GM10266 (cell line): ENCODE measurements at regions not wholly inside any gene's neighbourhood (a gene's known extent, or its start where the extent isn't known, plus 50 kb on each side); places are given as distances from the start of the nearest gene placed in this dataset.

Source experiments
- DNase-seq: peaks from one replicate; pipeline ENCODE4 v3.0.0; 2012; ENCODE audit errors: extremely low spot score
- CTCF ChIP-seq: IDR thresholded peaks from 2 replicates; pipeline ENCODE4 v1.5.1; 2012; ENCODE audit warnings: mild to moderate bottlenecking, low read depth; ENCODE audit not compliant: control insufficient read depth, insufficient read depth; ENCODE audit errors: missing control alignments

DNA sequence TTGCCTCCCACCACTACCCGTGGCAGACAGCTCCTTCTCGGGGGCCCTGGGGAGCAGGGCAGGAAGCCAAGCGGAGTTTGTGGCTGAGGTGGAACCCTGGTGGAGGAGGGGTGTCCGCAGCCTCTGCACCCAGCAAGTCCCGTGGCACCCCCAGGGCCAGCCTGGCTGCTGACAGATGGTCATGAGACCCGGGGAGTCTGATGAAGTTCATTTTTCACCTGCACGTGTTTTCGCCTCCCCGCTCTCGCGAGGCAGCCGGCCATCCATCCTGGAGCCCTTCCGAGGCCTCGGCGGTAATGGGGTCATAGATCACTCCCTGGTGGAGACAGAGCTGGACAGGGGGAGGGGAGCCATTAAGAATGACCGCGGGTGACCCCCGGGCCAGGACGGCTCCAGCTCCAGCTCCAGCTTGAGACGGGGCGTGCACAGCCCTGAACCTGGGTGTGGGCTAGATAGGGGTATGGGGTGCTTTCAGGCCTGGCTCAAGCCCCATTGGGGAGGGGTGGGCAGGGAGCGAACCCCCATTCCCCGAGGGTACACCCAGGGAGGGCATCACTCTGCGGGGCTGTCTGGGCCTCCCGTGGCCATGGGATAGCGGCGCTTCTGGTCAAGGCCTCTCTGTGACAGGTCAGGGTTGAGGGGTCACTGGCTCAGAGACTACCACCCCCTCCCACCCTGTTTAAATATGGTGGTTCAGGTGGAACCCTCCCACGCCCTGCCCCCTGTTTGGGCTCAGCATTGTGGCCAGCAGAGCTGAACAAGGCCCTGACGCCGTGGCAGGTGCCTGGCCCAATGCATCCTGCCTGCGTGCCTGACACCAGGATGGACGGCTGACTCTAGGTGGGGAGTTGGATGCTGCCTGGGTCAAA is 227.4 kb upstream of the GSE1 start:
- no peak for TF ChIP-seq CTCF
- no peak for DNase-seq

DNA sequence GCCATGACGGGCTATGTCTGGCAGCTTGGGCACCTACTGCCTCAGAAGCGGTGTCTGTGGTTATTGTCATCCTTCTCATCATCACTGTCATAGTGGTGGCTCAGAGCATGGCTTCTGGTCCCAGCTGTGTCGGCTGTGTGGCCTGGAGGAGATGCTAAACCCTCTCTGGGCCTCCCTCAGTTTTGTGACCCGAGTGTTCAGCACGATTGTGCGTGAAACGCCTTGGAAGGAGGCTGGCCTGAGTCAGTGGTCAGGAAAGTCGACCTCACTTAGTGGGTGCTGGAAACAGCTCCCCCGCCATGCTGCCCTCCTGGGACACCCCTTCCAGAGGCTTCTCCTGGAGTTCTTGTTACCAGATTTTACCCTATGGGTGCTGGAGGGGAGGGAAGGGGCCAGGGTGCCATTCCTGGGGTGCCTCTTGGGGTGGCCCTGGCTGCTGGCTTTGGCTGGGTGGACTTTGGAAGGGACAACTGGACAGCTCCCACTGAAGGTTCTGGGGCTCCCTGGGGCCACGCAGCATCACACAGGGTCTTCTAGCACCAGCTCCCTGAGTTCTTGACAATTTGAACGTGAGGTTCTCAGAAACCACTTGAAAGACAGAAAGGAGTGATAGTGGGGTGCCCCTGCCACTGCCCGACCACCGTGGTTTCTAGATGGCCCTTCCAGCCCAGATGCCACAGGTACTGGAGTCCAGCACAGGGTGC is 226.5 kb upstream of the GSE1 start:
- TF ChIP-seq CTCF, result no peak

DNA sequence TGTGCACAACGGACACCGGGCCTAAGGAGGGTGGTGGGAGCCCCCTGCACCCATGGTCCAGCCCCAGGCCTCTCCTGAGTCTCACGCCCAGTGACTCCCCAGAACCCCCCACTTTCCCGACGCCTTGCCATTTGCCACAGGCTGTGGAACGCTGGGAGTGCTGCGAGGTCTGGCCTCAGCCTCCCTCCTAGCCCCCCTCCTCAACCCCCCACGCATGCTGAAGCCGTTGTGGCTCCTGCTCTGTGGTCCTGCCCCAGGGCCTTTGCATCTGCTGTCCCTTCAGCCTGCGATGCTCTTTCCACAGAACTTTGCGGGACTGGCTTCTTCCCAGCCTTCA is 226.0 kb upstream of the GSE1 start:
- no peak for TF ChIP-seq CTCF
- no peak for DNase-seq

More for the DNA sequence above, 226.5 kb upstream of the GSE1 start:
- no peak for DNase-seq

- no peak for DNase-seq
- TF ChIP-seq CTCF, result no peak
Observed at GRCh38 chr16:85387731-85388295, 225.3 kb upstream of the GSE1 start.

DNA sequence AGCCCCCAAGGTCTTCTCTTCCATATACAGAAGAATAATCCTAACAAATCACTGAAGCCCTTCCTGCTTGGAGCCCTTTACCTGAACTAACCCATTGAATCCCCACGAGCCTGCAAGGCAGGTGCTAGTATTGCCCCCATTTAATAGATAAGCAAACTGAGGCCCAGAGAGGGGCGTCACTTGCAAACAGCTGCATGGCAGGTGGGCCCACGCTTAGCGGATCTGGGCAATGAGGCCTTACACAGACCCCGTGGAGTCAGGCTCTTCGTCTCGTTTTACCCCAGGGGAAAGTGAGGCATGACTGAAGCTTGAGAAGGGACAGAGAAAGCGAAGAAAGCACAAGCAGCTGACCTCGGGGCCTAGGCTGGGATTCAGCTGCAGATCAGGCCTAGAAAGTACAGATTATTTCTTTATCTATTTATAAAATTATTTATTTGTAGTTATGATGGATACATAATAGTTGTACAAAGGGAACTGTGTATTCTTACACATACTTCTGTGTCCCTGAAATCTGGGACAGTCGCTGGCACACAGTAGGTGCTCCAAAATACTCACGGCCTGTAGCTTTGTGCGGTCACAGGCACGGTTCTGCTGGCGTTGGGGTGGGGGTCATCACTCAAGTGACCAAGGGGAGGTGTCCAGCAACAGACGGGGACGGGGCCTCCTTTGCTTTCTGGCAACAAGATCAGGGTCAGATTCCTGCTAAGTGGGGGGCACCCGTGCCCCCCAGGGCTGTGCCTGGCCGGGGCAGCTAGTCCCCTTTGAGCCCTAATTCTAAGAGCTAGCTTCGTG is 223.2 kb upstream of the GSE1 start:
- DNase-seq, result no peak
- TF ChIP-seq CTCF, result no peak

- DNase-seq, result no peak
- TF ChIP-seq CTCF, result no peak
Observed at GRCh38 chr16:85390511-85391174, 222.5 kb upstream of the GSE1 start.
